ENCODE measurements at regions not wholly inside any gene's neighbourhood (a gene's known extent, or its start where the extent isn't known, plus 50 kb on each side); places are given as distances from the start of the nearest gene placed in this dataset.

- DNase-seq (ENCODE audit: low spot score): no peak
Measured at GRCh38 chr14:101402936-101403660, 158.2 kb upstream of the DIO3 start.

- DNase-seq (ENCODE audit: low spot score): no peak
Measured at GRCh38 chr14:101404426-101405170, 156.7 kb upstream of the DIO3 start.

- DNase-seq (ENCODE audit: low spot score): no peak
Measured at GRCh38 chr14:101405171-101405883, 156.0 kb upstream of the DIO3 start.

GRCh38 chr14:101406921-101407320 lies 154.4 kb upstream of the DIO3 start:
- no peak for DNase-seq (ENCODE audit: low spot score)

- DNase-seq (ENCODE audit: low spot score): no peak
Measured at GRCh38 chr14:101407328-101407727, 154.0 kb upstream of the DIO3 start.

- DNase-seq (ENCODE audit: low spot score): no peak
Measured at GRCh38 chr14:101408077-101408831, 153.0 kb upstream of the DIO3 start.

- no peak for DNase-seq (ENCODE audit: low spot score)
Measured at GRCh38 chr14:101409006-101409543, 152.2 kb upstream of the DIO3 start.

- DNase-seq (ENCODE audit: low spot score): no peak
Measured at GRCh38 chr14:101410126-101410525, 151.2 kb upstream of the DIO3 start.

GRCh38 chr14:101411151-101411550 lies 150.1 kb upstream of the DIO3 start:
- no peak for DNase-seq (ENCODE audit: low spot score)

- no peak for DNase-seq (ENCODE audit: low spot score)
Measured at GRCh38 chr14:101411779-101412178, 149.5 kb upstream of the DIO3 start.

GRCh38 chr14:101412739-101413138 lies 148.6 kb upstream of the DIO3 start:
- no peak for DNase-seq (ENCODE audit: low spot score)

GRCh38 chr14:101417434-101417833 lies 143.9 kb upstream of the DIO3 start:
- DNase-seq (ENCODE audit: low spot score): no peak

- DNase-seq (ENCODE audit: low spot score): no peak
Measured at GRCh38 chr14:101418601-101419000, 142.7 kb upstream of the DIO3 start.

GRCh38 chr14:101426466-101426865 lies 134.8 kb upstream of the DIO3 start:
- DNase-seq (ENCODE audit: low spot score): no peak

- no peak for DNase-seq (ENCODE audit: low spot score)
Measured at GRCh38 chr14:101428409-101428808, 132.9 kb upstream of the DIO3 start.

- DNase-seq (ENCODE audit: low spot score): no peak
Measured at GRCh38 chr14:101435546-101435945, 125.7 kb upstream of the DIO3 start.

- DNase-seq (ENCODE audit: low spot score): no peak
Measured at GRCh38 chr14:101439023-101439422, 122.3 kb upstream of the DIO3 start.

- no peak for DNase-seq (ENCODE audit: low spot score)
Measured at GRCh38 chr14:101440496-101440895, 120.8 kb upstream of the DIO3 start.

GRCh38 chr14:101441710-101442109 lies 119.6 kb upstream of the DIO3 start:
- DNase-seq (ENCODE audit: low spot score): no peak

GRCh38 chr14:101442451-101442850 lies 118.8 kb upstream of the DIO3 start:
- no peak for DNase-seq (ENCODE audit: low spot score)

- no peak for DNase-seq (ENCODE audit: low spot score)
Measured at GRCh38 chr14:101444116-101444515, 117.2 kb upstream of the DIO3 start.

GRCh38 chr14:101445278-101445677 lies 116.0 kb upstream of the DIO3 start:
- DNase-seq (ENCODE audit: low spot score): no peak
